ENCODE measurements at regions not wholly inside any gene's neighbourhood (a gene's known extent, or its start where the extent isn't known, plus 50 kb on each side); places are given as distances from the start of the nearest gene placed in this dataset.
"Not testable (repeated sequence)": the region's sequence is repeated elsewhere in the genome, so short reads cannot be mapped to it uniquely, and the experiment has no call there.

- no peak for DNase-seq (ENCODE audit: low read depth)
Observed at GRCh38 chr2:39874236-39874635, 95.2 kb upstream of the THUMPD2 start.

- DNase-seq (ENCODE audit: low read depth): no peak
Observed at GRCh38 chr2:39873586-39873985, 94.5 kb upstream of the THUMPD2 start.

GRCh38 chr2:39872748-39873147 is 93.7 kb upstream of the THUMPD2 start:
- DNase-seq (ENCODE audit: low read depth): no peak

- peak; percentile 100 for DNase-seq (ENCODE audit: low read depth)
Observed at GRCh38 chr2:39871291-39871761, 92.3 kb upstream of the THUMPD2 start.

- no peak for DNase-seq (ENCODE audit: low read depth)
Observed at GRCh38 chr2:39870871-39871270, 91.8 kb upstream of the THUMPD2 start.

GRCh38 chr2:39867268-39867667 is 88.2 kb upstream of the THUMPD2 start:
- peak; percentile 61 for DNase-seq (ENCODE audit: low read depth)

- DNase-seq (ENCODE audit: low read depth): peak; percentile 38
Observed at GRCh38 chr2:39865751-39866150, 86.7 kb upstream of the THUMPD2 start.

- DNase-seq (ENCODE audit: low read depth): not testable (repeated sequence)
Observed at GRCh38 chr2:39863672-39864071, 84.6 kb upstream of the THUMPD2 start.

- no peak for DNase-seq (ENCODE audit: low read depth)
Observed at GRCh38 chr2:39860538-39860937, 81.5 kb upstream of the THUMPD2 start.

- DNase-seq (ENCODE audit: low read depth): no peak
Observed at GRCh38 chr2:39858677-39859076, 79.6 kb upstream of the THUMPD2 start.

- no peak for DNase-seq (ENCODE audit: low read depth)
Observed at GRCh38 chr2:39855856-39856255, 76.8 kb upstream of the THUMPD2 start.

- DNase-seq (ENCODE audit: low read depth): no peak
Observed at GRCh38 chr2:39854771-39855170, 75.7 kb upstream of the THUMPD2 start.

GRCh38 chr2:39852831-39853230 is 73.8 kb upstream of the THUMPD2 start:
- no peak for DNase-seq (ENCODE audit: low read depth)

- peak; percentile 93 for DNase-seq (ENCODE audit: low read depth)
Observed at GRCh38 chr2:39851651-39852110, 72.6 kb upstream of the THUMPD2 start.

GRCh38 chr2:39851251-39851650 is 72.2 kb upstream of the THUMPD2 start:
- DNase-seq (ENCODE audit: low read depth): no peak

GRCh38 chr2:39849982-39850526 is 71.0 kb upstream of the THUMPD2 start:
- DNase-seq (ENCODE audit: low read depth): no peak

- DNase-seq (ENCODE audit: low read depth): no peak
Observed at GRCh38 chr2:39849064-39849463, 70.0 kb upstream of the THUMPD2 start.

- peak; percentile 53 for DNase-seq (ENCODE audit: low read depth)
Observed at GRCh38 chr2:39845460-39846146, 66.5 kb upstream of the THUMPD2 start.

- DNase-seq (ENCODE audit: low read depth): no peak
Observed at GRCh38 chr2:39839261-39839848, 60.3 kb upstream of the THUMPD2 start.

- DNase-seq (ENCODE audit: low read depth): no peak
Observed at GRCh38 chr2:39838589-39838988, 59.5 kb upstream of the THUMPD2 start.

GRCh38 chr2:39837856-39838453 is 58.9 kb upstream of the THUMPD2 start:
- DNase-seq (ENCODE audit: low read depth): peak; percentile 57

- DNase-seq (ENCODE audit: low read depth): no peak
Observed at GRCh38 chr2:39836638-39837037, 57.6 kb upstream of the THUMPD2 start.

GRCh38 chr2:39834426-39834825 is 55.4 kb upstream of the THUMPD2 start:
- DNase-seq (ENCODE audit: low read depth): no peak

Measured in RPMI7951 (cell line).